AG09309 (cell line): ENCODE measurements at regions not wholly inside any gene's neighbourhood (a gene's known extent, or its start where the extent isn't known, plus 50 kb on each side); places are given as distances from the start of the nearest gene placed in this dataset.

Experiments
- DNase-seq: peaks from one replicate; pipeline ENCODE4 v3.0.0-alpha.2; 2010; ENCODE audit warnings: low read depth
- H3K4me3 ChIP-seq: 2 replicates; pipeline ENCODE4 v1.5.1; 2011; ENCODE audit warnings: mild to moderate bottlenecking, low read depth, low read length, moderate library complexity; ENCODE audit not compliant: control insufficient read depth
- CTCF ChIP-seq: IDR thresholded peaks from 2 replicates; pipeline ENCODE4 v1.5.1; 2011; ENCODE audit warnings: mild to moderate bottlenecking, low read depth, low read length, inconsistent platforms; ENCODE audit not compliant: insufficient read depth, control insufficient read depth; ENCODE audit errors: missing control alignments

- no peak for DNase-seq
- no peak for TF ChIP-seq CTCF
- H3K4me3 ChIP-seq = no peak overlapping the region
These were observed 267.7 kb upstream of the SIX2 start for GRCh38 chr2:45276914-45277313.

- H3K4me3 ChIP-seq = no peak overlapping the region
- no peak for DNase-seq
- no peak for TF ChIP-seq CTCF
These were observed 266.6 kb upstream of the SIX2 start for GRCh38 chr2:45275806-45276205.

GRCh38 chr2:45275242-45275805, 266.1 kb upstream of the SIX2 start:
- DNase-seq = no peak
- no peak for TF ChIP-seq CTCF
- no peak overlapping the region for H3K4me3 ChIP-seq

GRCh38 chr2:45274250-45274926, 265.1 kb upstream of the SIX2 start:
- no peak overlapping the region for H3K4me3 ChIP-seq
- no peak for TF ChIP-seq CTCF
- no peak for DNase-seq

GRCh38 chr2:45273412-45274249, 264.4 kb upstream of the SIX2 start:
- TF ChIP-seq CTCF = no peak
- no peak for DNase-seq
- H3K4me3 ChIP-seq = no peak overlapping the region

- H3K4me3 ChIP-seq = no peak overlapping the region
- TF ChIP-seq CTCF = no peak
- no peak for DNase-seq
These were observed 263.5 kb upstream of the SIX2 start for GRCh38 chr2:45272549-45273265.
